Suprapubic skin (tissue), 4 donors: ENCODE measurements at regions not wholly inside any gene's neighbourhood (a gene's known extent, or its start where the extent isn't known, plus 50 kb on each side); places are given as distances from the start of the nearest gene placed in this dataset.

Source experiments
- DNase-seq, 2 donors: peaks; one replicate each; pipeline ENCODE4 v3.0.0-alpha.2; 2019; ENCODE audit warnings: low spot score in 2 of 2
- H3K27ac ChIP-seq: fragments of 200-600 bp; sonication (generic); one replicate; pipeline ENCODE4 v1.5.1; 2019
- H3K27me3 ChIP-seq: fragments of 200-600 bp; sonication (generic); one replicate; pipeline ENCODE4 v1.5.1; 2019
- H3K36me3 ChIP-seq: fragments of 200-600 bp; sonication (generic); one replicate; pipeline ENCODE4 v1.5.1; 2019
- H3K4me1 ChIP-seq: fragments of 200-600 bp; sonication (generic); one replicate; pipeline ENCODE4 v1.5.1; 2019
- H3K4me3 ChIP-seq: fragments of 200-600 bp; sonication (generic); one replicate; pipeline ENCODE4 v1.5.1; 2019; ENCODE audit warnings: mild to moderate bottlenecking
- H3K9me3 ChIP-seq: fragments of 200-600 bp; sonication (generic); one replicate; pipeline ENCODE4 v1.5.1; 2019
- CTCF ChIP-seq, 2 donors: fragments of 200-600 bp in 1 of 2; fragments of 450-650 bp in 1 of 2; sonication (generic) in 1 of 2; IDR thresholded peaks; one replicate each; pipeline ENCODE4 v1.5.1; 2016 to 2019; ENCODE audit warnings: antibody characterized with exemption in 2 of 2, mild to moderate bottlenecking in 1 of 2, moderate library complexity in 1 of 2
- EP300 ChIP-seq: sonication (generic); formaldehyde crosslinking; IDR thresholded peaks from one replicate; pipeline ENCODE4 v1.6.1; 2017; ENCODE audit warnings: antibody characterized with exemption
- POLR2A ChIP-seq, 2 donors: fragments of 450-650 bp; IDR thresholded peaks; one replicate each; pipeline ENCODE4 v1.6.1; 2017; ENCODE audit warnings: antibody characterized with exemption in 2 of 2, mild to moderate bottlenecking in 2 of 2, moderate library complexity in 2 of 2
- POLR2AphosphoS5 ChIP-seq, 3 donors: sonication (generic); formaldehyde crosslinking; IDR thresholded peaks; one replicate each; pipeline ENCODE4 v1.6.1; 2017; ENCODE audit warnings: antibody characterized with exemption in 3 of 3
- WGBS: methylation state at CpG from one replicate; pipeline ENCODE4 v1.1.5; 2018; 5-methylcytosine and 5-hydroxymethylcytosine counted together

GRCh38 chr9:25827626-25828025 is 149.4 kb upstream of the TUSC1 start:
- DNase-seq: no peak
- no peak overlapping the region for H3K4me3 ChIP-seq
- no peaks in the 10 kb centered on the region for H3K27me3 ChIP-seq
- no peak overlapping the region for H3K27ac ChIP-seq
- TF ChIP-seq POLR2A (IDR thresholded peaks at IDR 0.05) (no peak), EP300 (no peak), POLR2AphosphoS5 (IDR thresholded peaks at IDR 0.05) (no peak), CTCF (IDR thresholded peaks at IDR 0.05) (no peak)
- no peaks in the 10 kb centered on the region for H3K4me1 ChIP-seq
- no peaks in the 10 kb centered on the region for H3K36me3 ChIP-seq
- no peaks in the 10 kb centered on the region for H3K9me3 ChIP-seq
- WGBS: 39% methylated on average over 1 of the region's 1 CpG

- no peaks in the 10 kb centered on the region for H3K27me3 ChIP-seq
- H3K27ac ChIP-seq: no peak overlapping the region
- no peak for DNase-seq
- H3K4me1 ChIP-seq: no peaks in the 10 kb centered on the region
- H3K4me3 ChIP-seq: no peak overlapping the region
- WGBS: 91% methylated on average over 3 of the region's 3 CpGs
- no peaks in the 10 kb centered on the region for H3K36me3 ChIP-seq
- no peaks in the 10 kb centered on the region for H3K9me3 ChIP-seq
- TF ChIP-seq POLR2AphosphoS5 (IDR thresholded peaks at IDR 0.05) (no peak), POLR2A (IDR thresholded peaks at IDR 0.05) (no peak), CTCF (IDR thresholded peaks at IDR 0.05) (no peak), EP300 (no peak)
Observed at GRCh38 chr9:25816439-25816838, 138.2 kb upstream of the TUSC1 start.

- Histone ChIP-seq H3K27ac (no peak overlapping the region), H3K36me3 (no peaks in the 10 kb centered on the region), H3K9me3 (no peaks in the 10 kb centered on the region), H3K4me3 (no peak overlapping the region), H3K27me3 (no peaks in the 10 kb centered on the region), H3K4me1 (no peaks in the 10 kb centered on the region)
- no peak for DNase-seq
- TF ChIP-seq CTCF (IDR thresholded peaks at IDR 0.05): no peak
- no peak for TF ChIP-seq POLR2A (IDR thresholded peaks at IDR 0.05)
- no peak for TF ChIP-seq EP300
- TF ChIP-seq POLR2AphosphoS5 (IDR thresholded peaks at IDR 0.05): no peak
Observed at GRCh38 chr9:25814023-25814422, 135.8 kb upstream of the TUSC1 start.

GRCh38 chr9:25813478-25813877 is 135.2 kb upstream of the TUSC1 start:
- Histone ChIP-seq H3K27me3 (no peaks in the 10 kb centered on the region), H3K9me3 (no peaks in the 10 kb centered on the region), H3K4me1 (no peaks in the 10 kb centered on the region), H3K27ac (no peak overlapping the region), H3K36me3 (no peaks in the 10 kb centered on the region), H3K4me3 (no peak overlapping the region)
- WGBS: 56% methylated on average over 2 of the region's 2 CpGs
- DNase-seq: no peak
- TF ChIP-seq POLR2A (IDR thresholded peaks at IDR 0.05) (no peak), CTCF (IDR thresholded peaks at IDR 0.05) (no peak), EP300 (no peak), POLR2AphosphoS5 (IDR thresholded peaks at IDR 0.05) (no peak)

GRCh38 chr9:25808554-25808953 is 130.3 kb upstream of the TUSC1 start:
- H3K4me3 ChIP-seq: no peak overlapping the region
- H3K4me1 ChIP-seq: no peaks in the 10 kb centered on the region
- 56% methylated on average over 1 of the region's 1 CpG for WGBS
- no peak for TF ChIP-seq POLR2A (IDR thresholded peaks at IDR 0.05)
- no peak for TF ChIP-seq CTCF (IDR thresholded peaks at IDR 0.05)
- no peak for TF ChIP-seq POLR2AphosphoS5 (IDR thresholded peaks at IDR 0.05)
- no peak for TF ChIP-seq EP300
- no peaks in the 10 kb centered on the region for H3K9me3 ChIP-seq
- no peaks in the 10 kb centered on the region for H3K36me3 ChIP-seq
- DNase-seq: no peak
- H3K27ac ChIP-seq: no peak overlapping the region
- no peaks in the 10 kb centered on the region for H3K27me3 ChIP-seq
